Fibroblast of lung (primary cell): ENCODE measurements at regions not wholly inside any gene's neighbourhood (a gene's known extent, or its start where the extent isn't known, plus 50 kb on each side); places are given as distances from the start of the nearest gene placed in this dataset.

Experiments used
- CTCF ChIP-seq, 2 donors: IDR thresholded peaks in 1 of 2; conservative IDR thresholded peaks in 1 of 2; 1 replicate in 1 of 2; 2 replicates in 1 of 2; pipeline ENCODE4 v1.5.1; 2011 to 2012; ENCODE audit warnings: low read length in 2 of 2, control low read depth in 1 of 2, inconsistent platforms in 1 of 2, low read depth in 1 of 2, mild to moderate bottlenecking in 1 of 2
- EZH2 ChIP-seq: IDR thresholded peaks from 2 replicates; pipeline ENCODE4 v1.5.1; 2012; ENCODE audit warnings: low read length, control low read depth, mild to moderate bottlenecking; ENCODE audit errors: missing control alignments

DNA sequence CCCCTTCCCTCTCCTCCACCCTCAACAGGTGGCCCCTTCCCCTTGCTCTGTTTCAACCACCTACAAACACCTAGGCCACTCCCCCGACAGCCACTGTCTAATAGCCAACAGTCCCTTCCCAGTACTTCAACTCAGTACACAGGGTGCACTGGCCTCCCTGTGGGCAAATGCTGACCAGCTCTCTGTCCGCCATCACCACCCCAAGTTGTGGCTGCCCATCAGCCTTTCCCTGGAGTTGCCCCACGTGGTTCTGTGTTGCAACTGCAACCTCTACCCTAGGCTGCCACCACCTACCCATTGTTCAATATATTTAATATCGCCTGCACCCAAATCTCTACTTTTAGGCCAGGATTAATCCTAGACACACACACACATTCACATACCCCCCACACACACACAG, 173.5 kb downstream of the MREG start:
- TF ChIP-seq CTCF (conservative IDR thresholded peaks at IDR 0.05 in 1 of 2, IDR thresholded peaks at IDR 0.05 in 1 of 2; ENCODE audit: low read depth in 1 of 2, low read length in 2 of 2) = no peak
- no peak for TF ChIP-seq EZH2
